Femur (tissue), 1 donor: ENCODE measurements at regions not wholly inside any gene's neighbourhood (a gene's known extent, or its start where the extent isn't known, plus 50 kb on each side); places are given as distances from the start of the nearest gene placed in this dataset.

ENCODE experiments used
- DNase-seq: peaks from one replicate; pipeline ENCODE4 v3.0.0-alpha.2; 2017

DNA sequence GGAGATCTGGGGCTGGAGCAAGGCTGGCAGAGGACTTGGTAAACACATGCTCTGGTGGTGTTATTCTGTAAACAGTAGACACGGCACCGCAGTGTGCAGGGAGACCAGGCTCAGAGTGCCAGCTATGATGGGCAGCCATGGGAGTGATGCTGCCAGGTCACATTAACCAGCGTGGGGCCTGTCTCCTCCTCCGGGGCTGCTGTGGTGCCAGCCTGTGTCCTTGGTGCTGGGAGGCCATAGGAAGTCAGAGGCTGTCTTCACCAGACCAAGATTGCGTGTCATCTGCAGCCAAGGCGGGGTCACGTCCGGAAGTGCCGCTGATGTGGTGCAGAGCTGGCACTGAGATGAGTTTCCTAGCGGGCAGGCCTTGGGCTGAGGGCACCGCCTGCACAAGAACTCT is 236.0 kb downstream of the GLRX3 start:
- no peak for DNase-seq

- no peak for DNase-seq
These were observed 236.7 kb downstream of the GLRX3 start for GRCh38 chr10:130372866-130373265.

- DNase-seq, result no peak
These were observed 241.9 kb downstream of the GLRX3 start for GRCh38 chr10:130377986-130378540.

- no peak for DNase-seq
These were observed 242.6 kb downstream of the GLRX3 start for GRCh38 chr10:130378556-130379400.

- DNase-seq, result no peak
These were observed 243.9 kb downstream of the GLRX3 start for GRCh38 chr10:130380056-130380455.

- no peak for DNase-seq
These were observed 245.8 kb downstream of the GLRX3 start for GRCh38 chr10:130382031-130382430.

DNA sequence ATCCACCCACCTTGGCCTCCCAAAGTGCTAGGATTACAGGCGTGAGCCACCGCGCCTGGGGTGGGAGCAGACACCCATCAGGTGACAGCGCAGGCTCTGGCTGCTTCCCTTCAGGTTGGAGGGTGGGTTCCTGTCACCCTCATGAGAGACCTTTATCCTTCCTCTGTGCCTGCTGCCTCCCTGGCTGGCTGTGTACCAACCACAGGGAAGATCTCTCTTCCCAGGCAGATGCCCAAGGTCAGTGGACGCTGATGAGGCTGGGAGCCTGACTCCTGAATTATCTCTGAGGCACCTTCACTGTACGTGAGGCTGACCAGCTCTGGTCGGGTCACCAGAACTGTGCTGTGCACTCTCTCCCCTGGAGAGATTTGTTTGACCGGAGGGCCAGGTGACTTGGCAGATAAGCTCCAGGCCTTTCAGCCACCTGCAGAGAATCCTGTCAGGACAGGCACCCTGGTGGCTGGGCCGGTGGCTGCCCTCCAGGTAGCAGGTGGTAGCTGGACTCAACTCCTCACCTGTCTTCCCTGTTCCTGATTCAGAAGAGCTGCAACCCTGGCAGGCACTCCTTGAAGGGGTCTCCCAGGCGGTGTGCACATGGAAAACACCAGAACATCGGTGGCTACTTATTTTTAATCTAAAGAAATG is 251.9 kb downstream of the GLRX3 start:
- DNase-seq, result no peak

DNA sequence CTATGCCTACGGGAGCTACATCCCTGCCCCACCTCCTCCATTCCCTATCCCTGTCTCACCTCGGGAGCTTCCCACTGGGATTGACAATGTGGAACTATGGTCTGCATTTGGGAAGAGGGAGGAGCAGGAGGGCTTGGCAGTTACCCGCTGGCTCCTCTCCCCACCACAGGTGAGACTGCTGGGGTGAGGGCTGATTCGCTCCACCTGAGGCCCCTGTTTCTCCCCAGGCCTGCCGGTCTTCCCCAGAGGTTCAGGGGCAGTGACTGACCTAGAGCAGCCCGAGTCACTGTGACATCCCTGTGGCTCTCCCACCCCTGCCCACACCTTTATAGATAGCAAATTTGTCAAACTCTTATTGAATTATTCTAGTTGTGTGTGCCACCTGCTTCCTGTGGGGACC is 252.6 kb downstream of the GLRX3 start:
- no peak for DNase-seq

- DNase-seq, result no peak
These were observed 253.7 kb downstream of the GLRX3 start for GRCh38 chr10:130389906-130390305.

- DNase-seq, result no peak
These were observed 255.8 kb downstream of the GLRX3 start for GRCh38 chr10:130392031-130392430.

- DNase-seq, result no peak
These were observed 257.2 kb downstream of the GLRX3 start for GRCh38 chr10:130393342-130393741.

- no peak for DNase-seq
These were observed 258.6 kb downstream of the GLRX3 start for GRCh38 chr10:130394832-130395231.

GRCh38 chr10:130395248-130395936 is 259.2 kb downstream of the GLRX3 start:
- no peak for DNase-seq

- DNase-seq, result no peak
These were observed 259.9 kb downstream of the GLRX3 start for GRCh38 chr10:130396044-130396443.

DNA sequence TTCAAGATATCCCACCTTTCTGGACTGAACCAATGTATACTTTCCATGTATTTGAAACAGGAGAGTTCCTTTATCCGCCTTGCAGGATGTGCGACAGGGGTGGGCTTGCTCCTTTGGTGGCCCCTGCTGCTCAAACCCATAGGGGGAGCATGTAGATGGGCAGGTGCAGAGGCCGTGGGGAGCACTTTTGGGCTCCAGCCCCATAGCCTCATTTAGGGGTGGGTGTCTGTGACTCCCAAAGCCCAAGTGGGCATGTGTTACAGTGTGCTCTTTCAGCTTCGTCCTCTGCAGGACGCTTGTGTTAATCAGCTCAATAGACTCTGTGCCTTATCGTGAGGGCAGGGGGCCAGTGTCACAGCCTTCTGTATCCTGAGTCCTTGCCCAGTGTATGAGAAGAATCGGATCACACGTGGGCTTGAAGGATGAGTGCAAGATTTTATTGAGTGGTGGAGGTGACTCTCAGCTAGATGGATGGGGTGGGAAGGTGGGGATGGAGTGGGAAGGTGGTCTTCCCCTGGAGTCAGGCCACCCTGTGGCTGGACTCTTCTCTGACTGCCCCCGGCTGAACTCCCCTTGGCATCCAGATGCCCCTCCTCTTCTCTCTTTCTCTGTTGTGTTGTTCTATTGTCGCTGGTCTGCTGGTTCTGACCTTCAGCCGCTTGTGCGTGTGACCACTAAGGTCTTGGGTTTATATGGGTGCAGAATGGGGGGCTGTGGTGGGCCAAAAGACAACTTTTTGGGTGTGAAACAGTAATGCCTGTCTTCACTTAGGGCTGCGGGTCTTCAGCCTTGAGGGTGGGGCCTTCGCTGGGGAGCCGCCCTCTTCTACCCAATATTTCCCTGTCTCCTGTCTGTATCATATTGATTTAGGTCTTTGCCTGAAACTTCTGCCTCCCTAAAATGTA is 262.2 kb downstream of the GLRX3 start:
- no peak for DNase-seq

- no peak for DNase-seq
These were observed 263.3 kb downstream of the GLRX3 start for GRCh38 chr10:130399425-130399950.

- no peak for DNase-seq
These were observed 264.7 kb downstream of the GLRX3 start for GRCh38 chr10:130400890-130401289.

GRCh38 chr10:130401860-130402765 is 265.9 kb downstream of the GLRX3 start:
- no peak for DNase-seq

DNA sequence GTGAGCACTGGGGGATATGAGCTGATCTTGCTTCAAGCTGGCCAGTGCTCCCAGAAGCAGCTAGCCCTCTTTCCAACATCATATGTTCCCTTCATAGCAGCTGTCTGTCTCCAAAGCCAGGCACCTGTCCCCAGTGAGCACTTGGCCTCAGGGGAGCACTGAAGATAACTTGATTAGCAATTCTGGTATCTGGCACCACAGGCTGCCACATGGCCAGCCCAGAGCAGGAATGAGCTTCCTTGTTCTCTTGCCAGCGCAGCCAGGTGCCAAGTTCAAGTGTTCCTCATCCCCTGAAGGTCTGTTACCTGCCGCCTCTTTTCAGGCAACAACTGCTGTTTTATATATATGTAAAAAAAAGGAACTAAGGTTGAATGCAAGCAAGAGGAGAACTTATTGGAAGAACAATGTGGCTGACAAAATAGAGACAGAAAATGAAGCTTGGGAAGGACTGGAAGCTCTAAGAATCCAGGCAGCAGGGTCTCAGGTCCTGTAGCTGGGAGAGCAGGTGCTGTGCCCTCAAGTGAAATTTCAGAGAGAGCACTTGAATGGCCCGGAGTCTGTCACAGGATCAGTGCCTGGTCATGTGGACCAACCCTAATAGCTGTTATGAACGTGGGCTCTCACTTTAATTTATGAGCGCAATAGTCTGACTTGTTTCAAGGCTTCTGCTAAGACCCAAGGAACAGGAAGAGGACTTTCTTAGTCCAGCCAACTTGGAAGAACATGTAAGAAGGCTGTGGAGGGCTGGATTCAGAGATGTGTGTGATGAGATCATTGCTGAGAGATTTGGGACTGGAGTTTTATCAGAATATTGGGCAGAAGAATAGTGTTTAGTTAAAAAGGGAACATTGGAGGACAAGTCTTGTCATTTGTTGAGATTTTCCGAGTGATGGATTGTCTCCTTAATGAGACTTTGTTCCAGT is 267.2 kb downstream of the GLRX3 start:
- no peak for DNase-seq
